M059J (cell line): ENCODE measurements at regions not wholly inside any gene's neighbourhood (a gene's known extent, or its start where the extent isn't known, plus 50 kb on each side); places are given as distances from the start of the nearest gene placed in this dataset.
A peak's percentile ranks its signal among the peaks of the same experiment; 100 is the strongest.
"Not testable (repeated sequence)": the region's sequence is repeated elsewhere in the genome, so short reads cannot be mapped to it uniquely, and the experiment has no call there.

Experiments used
- DNase-seq: peaks from one replicate; pipeline ENCODE4 v3.0.0-alpha.2; 2012; ENCODE audit warnings: low read depth

DNA sequence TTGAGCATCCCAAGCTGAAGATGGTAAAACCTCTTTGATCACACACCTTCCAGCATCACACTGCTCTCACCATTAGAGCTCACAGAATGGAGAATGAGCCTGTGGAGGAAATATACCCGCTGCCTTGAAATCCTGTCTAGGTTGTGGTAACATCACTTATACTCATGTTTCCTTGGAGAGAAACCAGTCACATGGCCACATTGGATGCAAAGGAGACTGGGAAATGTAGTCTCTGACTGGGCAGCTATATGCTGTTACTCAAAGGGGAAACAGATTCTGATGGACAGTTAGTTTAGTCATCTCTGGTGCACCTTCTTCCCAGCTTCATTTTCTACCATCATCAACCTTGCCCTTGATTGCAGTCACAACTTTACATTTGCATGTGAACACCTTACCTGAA is 286.3 kb downstream of the ANKRD50 start:
- DNase-seq: no peak

DNA sequence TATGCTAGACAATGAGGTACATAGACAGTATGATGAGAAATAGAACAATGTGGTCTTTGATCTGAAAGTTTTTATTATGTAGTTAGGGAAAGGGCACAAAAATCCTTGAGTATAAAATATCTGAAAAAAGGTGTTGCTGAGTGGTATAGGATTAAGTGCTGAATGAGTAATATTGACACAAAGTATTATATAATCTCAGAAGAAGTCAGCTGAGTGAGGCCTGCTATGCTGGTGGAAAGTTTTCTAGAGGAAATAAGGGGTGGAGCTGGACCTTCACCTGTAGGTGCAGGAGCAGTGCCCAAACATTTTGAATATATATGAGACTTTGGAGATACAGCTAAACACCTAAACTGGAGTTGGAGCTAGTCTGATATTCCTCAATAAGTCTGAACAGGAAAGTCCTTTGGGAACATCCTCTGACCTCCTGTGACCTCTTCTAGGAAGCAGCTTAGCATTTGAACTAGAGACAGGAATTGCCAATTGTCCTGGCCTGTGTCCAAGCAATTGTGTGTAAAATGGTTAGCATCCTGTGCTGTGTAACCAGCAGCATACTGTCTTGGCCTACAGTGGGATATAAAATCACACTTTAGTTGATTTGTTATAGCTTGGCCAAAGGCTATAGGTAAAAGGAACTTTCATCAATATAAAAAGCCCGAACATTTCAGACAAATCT is 285.3 kb downstream of the ANKRD50 start:
- no peak for DNase-seq

DNA sequence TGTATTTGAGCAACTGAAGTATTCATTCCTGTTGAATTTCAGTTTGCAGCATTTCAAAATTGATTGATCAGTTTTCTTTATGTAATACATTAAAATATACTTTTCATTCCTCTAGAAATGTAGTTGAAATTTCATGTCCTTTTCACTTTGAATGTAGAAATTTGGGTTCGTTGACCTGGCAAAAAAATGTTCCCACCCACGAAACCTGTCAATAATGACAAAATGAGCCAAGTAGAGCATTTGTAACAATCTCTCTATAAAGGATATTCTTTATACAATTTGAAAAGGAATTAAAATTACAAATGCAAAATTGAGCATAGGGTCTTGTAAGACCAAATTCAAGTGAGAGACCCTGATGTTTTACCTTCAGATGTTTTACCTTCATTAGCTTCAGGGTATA is 283.9 kb downstream of the ANKRD50 start:
- no peak for DNase-seq

DNA sequence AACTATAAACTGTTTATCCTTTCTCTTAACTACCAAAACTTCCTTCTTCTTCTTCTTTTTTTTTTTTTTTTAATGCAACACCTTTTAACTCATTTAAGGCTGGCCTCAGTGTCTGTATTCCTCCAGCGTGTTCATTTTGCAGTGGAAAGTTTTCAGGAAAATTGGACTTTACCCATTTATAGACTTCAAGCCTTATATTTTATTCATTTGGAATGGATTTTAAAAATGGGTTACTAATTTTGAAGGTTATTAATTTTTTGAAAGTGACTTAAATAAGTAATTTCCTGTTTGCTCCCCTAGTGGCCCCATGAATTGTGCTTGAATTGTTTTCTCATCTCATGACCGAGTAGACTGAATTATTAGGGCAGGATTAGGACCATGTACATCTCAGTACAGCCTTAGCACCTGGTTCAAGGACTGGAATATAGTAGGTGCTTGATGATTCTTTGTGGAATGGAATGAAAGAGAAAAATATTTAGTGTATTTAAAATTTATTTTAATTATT is 282.7 kb downstream of the ANKRD50 start:
- DNase-seq: no peak

DNA sequence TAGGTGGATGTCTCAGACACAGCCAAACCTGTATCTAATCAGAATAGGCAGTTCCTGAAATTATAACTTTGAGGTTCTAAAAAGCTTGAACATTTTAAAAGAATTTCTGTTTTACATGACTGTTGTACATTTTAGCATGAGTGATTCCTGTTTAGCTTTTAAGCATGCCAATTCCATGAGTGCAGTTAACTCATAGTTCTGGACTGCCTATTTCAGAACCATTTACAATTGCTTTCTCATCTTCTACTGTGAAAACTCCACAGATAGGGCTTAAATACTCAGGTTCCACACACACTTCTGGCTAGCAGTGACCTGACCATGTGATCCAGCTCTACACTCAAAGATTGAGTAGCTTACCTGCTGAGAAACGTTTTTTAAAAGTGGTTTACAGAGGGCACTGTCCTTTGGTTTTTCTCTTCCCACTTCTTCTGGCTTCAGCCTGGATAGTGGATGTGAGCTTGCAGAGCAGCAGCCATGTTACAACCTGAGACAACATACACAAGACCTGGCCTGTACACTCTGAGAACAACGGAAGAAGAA is 280.8 kb downstream of the ANKRD50 start:
- no peak for DNase-seq

DNA sequence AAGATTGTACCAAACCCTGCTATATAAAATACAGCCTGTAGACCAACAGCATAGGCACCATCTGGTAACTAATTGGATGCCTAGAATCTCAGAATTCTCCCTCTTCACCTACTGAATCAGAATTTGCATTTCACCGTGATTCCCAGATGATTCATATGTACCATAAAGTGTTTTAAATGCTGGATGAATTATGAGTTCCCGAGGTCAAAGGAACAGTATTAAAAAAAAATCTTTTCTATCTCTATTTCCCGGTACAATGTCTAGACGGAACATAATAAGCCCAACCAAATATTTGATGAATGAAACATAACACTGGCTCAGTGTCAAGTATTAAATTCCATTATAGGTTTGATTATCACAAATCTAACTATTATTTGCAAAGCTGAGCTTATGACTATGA is 280.0 kb downstream of the ANKRD50 start:
- peak; percentile 30 for DNase-seq

DNA sequence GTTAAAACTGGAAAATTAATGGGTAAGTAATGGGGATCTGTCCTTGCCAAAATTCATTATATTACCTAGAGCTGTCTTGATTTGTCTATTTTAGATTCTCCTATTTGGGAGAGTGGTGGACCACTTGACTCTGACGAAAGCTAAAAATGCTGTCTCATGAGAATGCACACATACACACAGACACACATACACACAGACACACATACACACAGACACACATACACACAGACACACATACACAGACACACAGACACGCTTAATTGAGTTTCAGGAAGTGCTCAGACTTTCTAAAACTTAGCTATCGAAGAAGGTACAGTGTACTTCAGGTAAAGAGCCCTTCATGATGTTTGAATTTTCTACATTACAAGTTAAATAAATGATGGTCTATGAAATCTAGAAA is 279.5 kb downstream of the ANKRD50 start:
- no peak for DNase-seq

DNA sequence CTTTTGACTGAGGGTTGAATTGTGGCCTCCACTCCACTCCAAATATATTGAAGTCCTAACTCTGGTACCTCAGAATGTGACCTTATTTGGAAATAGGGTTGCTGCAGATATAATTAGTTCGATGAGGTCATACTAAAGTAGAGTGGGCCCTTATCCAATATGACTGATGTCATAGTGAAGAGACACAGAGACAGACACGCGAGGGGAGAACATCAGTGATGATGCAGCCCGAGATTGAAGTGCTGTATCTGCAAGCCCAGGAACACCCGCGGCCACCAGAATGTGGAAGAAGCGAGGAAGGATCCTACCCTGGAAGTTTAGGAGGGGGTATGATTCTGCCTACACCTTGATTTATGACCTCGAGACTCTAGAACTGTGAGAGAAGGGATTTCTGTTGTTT is 279.0 kb downstream of the ANKRD50 start:
- peak; percentile 36 for DNase-seq

DNA sequence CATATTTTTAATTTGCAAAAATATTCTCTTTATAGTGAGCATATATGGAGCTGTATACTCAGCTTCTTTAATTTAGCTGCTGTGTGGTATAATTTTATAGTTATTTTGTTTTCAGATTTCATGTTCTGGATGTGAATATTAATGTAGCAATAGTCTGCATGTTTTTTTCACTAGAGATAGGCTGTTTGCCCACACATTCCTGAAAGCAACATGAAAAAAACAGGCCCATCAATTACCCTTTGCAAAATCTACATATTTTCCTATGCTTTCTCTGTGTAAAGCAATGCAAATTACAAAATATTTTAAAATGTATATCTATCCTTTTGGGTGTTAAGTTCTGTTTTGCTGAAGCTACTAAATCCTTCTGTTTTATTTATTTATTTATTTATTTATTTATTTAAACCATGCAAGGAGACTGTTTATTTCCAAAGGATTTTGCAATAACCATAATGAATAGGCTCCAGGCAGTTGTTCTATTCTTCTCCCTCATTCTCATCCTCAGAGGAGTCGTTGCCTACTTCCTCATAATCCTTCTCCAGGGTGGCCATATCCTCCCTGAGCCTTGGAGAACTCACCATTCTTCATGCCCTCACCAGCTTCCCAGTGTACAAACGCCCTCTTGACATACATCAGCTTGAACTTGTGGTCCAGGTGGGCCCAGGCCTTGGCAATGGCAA is 277.1 kb downstream of the ANKRD50 start:
- DNase-seq: no peak

DNA sequence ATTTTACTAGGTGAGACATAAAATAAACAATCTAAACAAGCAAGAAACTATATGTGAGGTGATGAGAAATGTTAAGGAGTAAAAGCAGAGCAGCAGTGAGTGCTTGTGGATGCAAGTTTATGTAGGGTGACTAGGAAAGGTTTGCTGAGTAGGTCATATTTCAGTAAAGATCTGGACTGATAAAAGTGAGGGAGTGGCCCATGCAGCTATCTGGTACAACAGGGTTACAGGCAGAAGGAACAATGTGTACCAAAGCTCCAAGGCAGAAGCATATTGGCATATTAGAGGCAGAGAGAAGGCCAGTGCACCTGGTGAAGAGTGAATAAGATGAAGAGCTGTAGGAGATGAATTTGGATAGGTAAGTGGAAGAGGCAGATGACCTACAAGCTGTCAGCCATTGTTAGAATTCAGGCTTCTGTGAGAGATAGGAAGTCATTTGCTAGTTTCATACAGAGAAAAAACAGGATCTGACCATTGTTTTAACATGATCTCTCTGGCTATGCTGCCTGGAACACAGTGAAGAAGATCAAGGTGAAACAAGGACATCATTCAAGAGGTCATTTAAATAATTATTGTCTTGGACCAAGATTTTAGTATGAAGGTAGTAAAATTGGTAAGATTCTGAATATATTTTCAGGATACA is 274.6 kb downstream of the ANKRD50 start:
- no peak for DNase-seq

DNA sequence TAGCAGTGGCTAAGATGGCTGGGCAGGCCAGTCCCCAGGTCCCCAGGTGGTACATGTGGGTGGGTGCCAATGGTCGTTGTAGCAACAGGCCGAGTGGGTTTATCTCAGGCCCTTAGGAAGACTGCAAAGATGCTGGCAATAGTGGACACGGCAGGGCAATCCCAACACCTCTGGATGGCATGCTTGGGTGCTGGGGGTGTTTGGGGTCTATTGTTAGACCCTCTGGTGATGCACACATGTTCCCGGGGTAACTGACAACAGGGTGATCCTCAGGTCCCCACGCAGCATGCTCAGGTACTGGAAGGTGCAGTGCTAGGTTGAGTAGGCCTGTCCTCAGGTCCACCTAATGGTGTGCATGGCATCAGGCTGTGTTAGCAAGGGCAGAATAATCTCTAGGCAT is 267.5 kb downstream of the ANKRD50 start:
- no peak for DNase-seq

DNA sequence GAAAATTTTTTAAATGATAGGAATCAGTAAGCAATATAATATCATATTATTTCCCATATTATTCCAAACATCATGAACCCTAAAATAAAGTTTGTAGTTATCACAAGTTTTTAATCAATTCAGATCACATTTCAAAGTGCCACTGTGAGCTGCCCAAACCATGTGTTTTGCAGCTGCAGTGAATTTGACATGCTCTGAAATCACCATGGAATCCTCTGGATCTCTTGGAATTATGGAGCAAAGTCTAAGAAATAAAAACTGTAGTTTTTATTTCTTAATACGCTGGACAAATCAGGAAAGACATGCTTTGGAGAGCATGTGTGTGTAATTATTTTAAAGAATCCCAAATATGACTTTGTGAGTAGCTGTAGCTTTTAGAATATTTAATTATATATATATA is 262.7 kb downstream of the ANKRD50 start:
- no peak for DNase-seq

DNA sequence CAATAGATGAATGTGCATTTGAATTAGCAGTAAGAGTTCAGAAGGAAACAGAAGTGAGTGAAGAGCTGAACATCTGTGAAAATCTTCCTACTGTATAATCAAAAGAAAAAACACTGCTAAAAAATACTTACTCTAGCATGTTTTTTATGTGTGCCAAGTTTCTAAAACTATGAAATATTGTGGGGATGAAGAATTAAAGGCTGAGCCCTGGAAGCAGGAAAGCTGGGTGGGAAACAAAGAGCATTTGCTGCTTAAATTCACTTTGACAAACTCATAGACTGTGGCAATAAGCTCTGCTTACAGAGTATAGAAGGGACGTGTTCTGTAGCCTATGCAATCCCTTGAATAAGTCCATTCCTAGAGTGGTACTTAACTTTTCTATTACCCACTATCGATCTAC is 261.7 kb downstream of the ANKRD50 start:
- no peak for DNase-seq

DNA sequence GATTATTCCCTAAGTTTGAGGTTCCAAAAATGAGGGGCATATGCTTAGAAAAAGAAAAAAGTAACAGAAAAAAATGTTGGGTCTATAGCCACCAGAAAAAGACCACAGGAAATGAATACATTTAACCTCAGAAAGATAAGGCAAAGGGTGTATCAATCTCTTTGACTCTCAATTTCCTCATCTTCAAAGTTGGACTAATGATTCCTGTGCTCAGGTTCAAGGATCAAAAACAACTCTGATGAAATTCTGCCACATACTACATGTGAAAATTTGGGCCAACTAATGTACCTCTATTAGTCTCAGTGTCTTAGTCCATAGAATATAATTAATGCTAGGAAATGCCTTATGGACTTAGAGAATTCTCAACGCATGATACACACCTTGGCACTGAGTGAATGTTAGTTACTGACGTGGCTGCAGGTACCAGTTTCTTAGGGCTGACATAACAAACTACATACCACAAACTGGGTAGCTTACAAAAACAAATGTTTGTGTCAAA is 257.7 kb downstream of the ANKRD50 start:
- DNase-seq: no peak

DNA sequence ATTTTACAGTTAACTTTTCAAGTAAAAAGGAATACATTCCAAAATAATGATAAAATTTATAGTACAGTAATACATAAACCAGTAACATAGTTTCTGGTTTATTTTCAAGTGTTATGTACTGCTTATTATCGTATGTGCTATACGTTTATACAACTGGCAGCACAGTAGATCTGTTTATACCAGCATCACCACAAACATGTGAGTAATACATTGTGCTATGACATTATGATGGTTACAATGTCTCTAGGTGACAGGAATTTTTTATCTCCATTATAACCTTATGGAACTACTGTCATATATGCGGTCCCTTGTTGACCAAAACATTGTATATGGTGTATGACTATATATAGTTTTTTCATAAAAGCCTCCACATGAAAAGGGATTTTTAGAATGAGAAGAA is 256.9 kb downstream of the ANKRD50 start:
- no peak for DNase-seq

DNA sequence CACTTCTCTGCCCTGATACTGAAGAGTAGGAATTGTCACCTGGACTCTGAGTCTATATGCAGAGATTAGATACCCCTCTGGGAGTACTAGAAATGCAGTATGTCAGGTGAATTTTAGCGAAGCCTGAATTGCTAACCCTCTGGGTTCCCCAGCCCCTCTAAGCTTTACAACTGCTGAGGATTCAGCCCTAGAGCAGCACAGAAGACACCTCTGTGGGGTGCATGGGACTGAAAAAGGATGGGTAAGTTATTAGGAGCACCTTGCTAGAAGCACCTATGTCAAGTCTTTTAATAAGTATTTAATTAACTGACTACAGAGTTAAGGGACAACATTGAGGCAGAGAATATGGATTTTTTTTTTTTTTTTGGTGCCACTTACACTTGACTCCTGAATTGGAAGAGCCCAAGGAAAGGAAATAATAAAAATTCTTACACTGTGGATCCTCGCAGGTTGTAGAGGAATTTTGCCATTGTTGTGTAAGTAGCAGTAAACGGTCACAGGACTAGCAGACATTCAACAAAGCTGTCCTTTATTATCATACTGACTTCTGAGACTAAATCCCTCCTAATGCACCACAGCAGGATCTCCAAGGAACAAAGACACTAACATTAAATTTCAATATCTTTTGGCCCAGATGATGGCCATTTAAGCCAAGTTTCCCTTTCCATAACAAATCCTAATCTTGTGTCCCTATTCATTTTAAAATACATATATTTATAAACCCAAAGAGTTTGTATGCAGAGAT is 253.2 kb downstream of the ANKRD50 start:
- no peak for DNase-seq

DNA sequence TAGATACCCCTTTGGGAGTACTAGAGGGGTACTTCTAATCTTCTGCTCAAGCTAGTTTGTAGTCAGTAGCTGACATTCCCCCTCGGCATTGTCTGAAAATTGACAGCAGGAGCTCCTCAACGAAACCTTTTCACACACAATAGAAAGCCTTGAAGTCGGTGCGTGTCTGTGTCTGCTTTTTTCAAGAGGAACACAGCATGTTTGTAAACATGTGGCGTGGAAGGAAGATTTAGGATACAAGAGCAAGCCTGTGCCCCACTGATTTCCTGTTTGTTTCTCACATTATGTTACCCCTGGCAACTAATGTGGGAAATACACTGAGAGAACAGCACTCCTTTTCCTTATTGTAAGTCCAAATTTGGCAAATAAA is 252.6 kb downstream of the ANKRD50 start:
- DNase-seq: peak; percentile 30

DNA sequence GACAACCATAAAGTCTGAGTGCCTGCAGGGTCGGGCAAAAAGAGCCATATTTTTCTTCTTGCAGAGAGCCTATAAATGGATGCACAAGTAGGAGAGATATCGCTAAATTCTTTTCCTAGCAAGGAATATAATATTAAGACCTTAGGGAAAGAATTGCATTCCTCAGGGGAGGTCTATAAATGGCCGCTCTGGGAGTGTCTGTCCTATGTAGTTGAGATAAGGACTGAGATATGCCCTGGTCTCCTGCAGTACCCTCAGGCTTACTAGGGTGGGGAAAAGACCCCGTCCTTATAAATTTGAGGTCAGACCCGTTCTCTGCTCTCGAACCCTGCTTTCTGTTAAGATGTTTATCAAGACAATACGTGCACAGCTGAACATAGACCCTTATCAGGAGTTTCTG is 250.9 kb downstream of the ANKRD50 start:
- not testable (repeated sequence) for DNase-seq

DNA sequence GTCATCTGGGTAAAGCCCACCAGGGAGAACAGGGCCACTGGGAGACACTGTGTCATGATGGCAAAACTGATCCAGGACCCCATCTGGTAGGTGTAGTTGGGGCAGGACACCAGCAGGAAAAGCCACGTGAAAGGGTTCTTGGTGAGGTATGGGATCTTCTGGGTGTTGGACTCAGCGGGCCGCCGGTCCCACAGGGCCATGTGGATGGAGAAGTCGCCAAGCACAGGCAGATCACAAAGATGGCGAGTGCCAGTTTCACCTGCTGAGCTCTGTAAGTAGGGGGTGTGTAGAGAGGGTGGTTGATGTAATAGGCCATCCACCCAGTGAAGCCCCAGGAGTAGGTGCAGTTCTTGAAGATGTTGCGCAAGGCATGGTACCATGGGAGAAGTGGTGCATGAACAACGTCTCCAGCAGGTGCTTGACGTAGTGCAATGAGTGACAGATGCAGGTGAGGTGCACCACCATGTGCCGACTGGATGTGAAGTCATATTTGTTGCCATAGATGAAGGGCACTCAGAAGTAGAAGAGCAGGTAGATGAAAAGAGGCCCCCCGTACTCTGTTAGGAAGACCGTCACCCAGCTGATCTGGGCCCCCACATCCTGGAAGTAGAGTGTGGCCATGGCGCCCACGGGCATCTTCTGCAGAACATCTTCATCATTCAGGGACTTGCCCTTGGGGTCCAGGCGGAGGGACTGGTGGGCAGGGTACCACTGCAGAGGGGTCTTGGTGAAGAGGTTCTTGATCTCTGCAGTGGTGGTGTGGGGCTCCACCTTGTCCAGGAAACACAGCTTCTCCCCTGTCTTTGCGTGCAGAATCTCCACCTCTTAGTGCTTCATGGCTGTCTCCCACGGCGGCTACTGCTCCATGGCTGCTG is 249.3 kb downstream of the ANKRD50 start:
- DNase-seq: no peak

DNA sequence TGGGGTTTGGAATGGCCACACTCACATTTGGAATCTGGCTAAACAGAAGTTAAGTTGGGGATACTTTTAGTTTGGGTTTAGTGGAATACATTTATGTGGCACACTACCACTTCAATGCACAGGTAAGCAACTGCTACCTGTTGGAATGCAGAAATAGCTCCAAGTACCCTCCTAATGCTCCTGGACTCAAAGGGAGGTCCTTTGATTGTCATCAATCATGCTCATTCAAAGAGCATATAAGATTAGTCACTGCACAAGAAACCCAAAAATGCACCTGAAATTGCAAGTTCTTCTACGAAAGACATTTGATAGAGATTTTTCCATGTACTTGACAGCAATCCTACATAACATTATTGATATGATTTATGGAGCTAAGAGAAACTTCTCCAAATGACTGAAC is 247.7 kb downstream of the ANKRD50 start:
- DNase-seq: no peak

DNA sequence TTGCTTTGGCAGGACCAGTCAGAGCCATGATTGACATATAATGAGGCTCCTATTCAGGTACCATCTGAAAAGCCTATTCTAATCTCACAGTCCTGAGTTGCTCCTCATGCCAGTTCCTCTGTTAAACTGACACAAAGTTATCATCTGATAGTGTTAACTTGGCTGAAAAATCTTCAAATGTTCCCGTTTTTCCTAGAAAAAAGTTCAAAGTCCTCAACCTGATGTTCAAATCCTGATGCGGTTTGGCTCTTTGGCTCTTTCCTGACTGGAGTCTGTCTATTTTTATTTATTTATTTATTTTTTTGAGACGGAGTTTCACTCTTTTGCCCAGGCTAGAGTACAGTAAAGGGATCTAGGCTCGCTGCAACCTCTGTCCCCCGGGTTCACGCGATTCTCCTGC is 244.2 kb downstream of the ANKRD50 start:
- no peak for DNase-seq
